ENCODE measurements at regions not wholly inside any gene's neighbourhood (a gene's known extent, or its start where the extent isn't known, plus 50 kb on each side); places are given as distances from the start of the nearest gene placed in this dataset.

DNA sequence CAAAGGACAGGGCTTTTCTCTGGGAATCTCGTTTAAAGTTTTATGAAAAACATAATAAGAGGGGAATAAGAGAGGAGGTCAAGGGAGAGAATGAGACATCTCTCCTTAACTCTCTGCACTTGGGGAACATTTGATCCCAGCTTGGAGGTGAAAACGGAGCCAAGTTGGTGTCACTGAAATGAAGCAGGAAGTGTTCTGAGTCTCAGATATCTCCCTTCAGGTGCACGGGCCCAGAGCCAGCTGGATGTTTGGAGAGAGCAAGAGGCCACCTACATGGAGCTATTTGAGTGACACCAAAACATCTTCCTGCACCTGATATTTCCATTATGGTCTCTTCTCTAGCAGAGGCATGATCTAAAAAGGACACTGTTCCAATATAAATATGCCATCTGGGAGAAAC, 85.7 kb downstream of the BLID start:
- no peak for TF ChIP-seq EZH2 (IDR thresholded peaks at IDR 0.05)
- no peak for TF ChIP-seq FOXP2 (optimal IDR thresholded peaks at IDR 0.05; ENCODE audit: control extremely low read depth, extremely low read length, insufficient read depth)
- TF ChIP-seq POLR2AphosphoS5 (IDR thresholded peaks at IDR 0.05; ENCODE audit: borderline replicate concordance, low read depth, low read length): no peak
- DNase-seq (ENCODE audit: low read depth, low spot score): no peak
- no peak overlapping the region for H3K9ac ChIP-seq (ENCODE audit: insufficient read length)
- H3K27ac ChIP-seq: no peak overlapping the region
- H3K9me3 ChIP-seq (ENCODE audit: low read depth, low read length): no peaks in the 10 kb centered on the region
- no peak overlapping the region for H3K4me3 ChIP-seq
- H3K36me3 ChIP-seq (ENCODE audit: insufficient read depth, low read length): no peaks in the 10 kb centered on the region

DNA sequence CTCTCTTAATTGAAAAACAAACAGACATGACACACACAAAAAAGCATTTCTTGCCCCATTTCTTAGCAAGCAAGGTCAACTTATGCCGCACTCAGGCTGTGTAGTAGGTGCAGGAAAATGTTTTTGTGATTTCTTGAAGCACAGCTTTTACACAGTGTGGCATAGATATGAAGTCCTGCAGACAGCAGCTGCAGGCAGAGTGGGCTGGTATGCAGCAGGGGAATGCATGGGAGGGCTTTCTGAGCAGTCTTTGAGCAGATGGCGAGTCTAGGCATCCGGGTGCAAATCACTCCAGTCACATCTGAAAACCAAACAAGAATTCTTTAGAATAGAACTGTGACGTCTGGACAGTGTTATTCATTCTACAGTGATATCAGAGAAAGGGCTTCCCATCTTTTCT, 87.5 kb downstream of the BLID start:
- Histone ChIP-seq H3K9me3 (ENCODE audit: low read depth, low read length) (no peaks in the 10 kb centered on the region), H3K27ac (no peak overlapping the region), H3K9ac (ENCODE audit: insufficient read length) (no peak overlapping the region), H3K36me3 (ENCODE audit: insufficient read depth, low read length) (no peaks in the 10 kb centered on the region), H3K4me3 (no peak overlapping the region)
- DNase-seq (ENCODE audit: low read depth, low spot score): no peak
- no peak for TF ChIP-seq EZH2 (IDR thresholded peaks at IDR 0.05)
- no peak for TF ChIP-seq POLR2AphosphoS5 (IDR thresholded peaks at IDR 0.05; ENCODE audit: borderline replicate concordance, low read depth, low read length)
- no peak for TF ChIP-seq FOXP2 (optimal IDR thresholded peaks at IDR 0.05; ENCODE audit: control extremely low read depth, extremely low read length, insufficient read depth)

DNA sequence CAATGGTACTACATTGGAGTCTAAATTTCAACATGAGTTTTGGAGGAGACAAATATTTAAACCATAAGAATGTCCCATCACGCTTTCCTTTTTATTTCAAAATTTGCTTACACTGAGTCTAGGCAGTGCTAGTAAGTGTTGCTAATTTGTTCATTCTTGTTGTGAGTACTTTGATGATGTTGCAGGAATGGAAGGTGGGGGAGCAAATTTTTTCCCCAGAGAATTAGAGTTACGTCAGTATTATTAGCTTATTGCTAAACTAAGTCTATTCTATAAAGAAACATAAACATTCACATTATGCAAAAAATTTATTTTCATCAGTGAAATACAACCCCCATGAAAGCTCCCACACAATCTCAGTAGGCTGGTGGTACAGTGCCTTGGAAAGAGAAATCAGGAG, 88.0 kb downstream of the BLID start:
- no peak for DNase-seq (ENCODE audit: low read depth, low spot score)
- H3K4me3 ChIP-seq: no peak overlapping the region
- H3K9ac ChIP-seq (ENCODE audit: insufficient read length): no peak overlapping the region
- H3K9me3 ChIP-seq (ENCODE audit: low read depth, low read length): no peaks in the 10 kb centered on the region
- H3K27ac ChIP-seq: no peak overlapping the region
- TF ChIP-seq POLR2AphosphoS5 (IDR thresholded peaks at IDR 0.05; ENCODE audit: borderline replicate concordance, low read depth, low read length): no peak
- no peak for TF ChIP-seq EZH2 (IDR thresholded peaks at IDR 0.05)
- TF ChIP-seq FOXP2 (optimal IDR thresholded peaks at IDR 0.05; ENCODE audit: control extremely low read depth, extremely low read length, insufficient read depth): no peak
- H3K36me3 ChIP-seq (ENCODE audit: insufficient read depth, low read length): no peaks in the 10 kb centered on the region

DNA sequence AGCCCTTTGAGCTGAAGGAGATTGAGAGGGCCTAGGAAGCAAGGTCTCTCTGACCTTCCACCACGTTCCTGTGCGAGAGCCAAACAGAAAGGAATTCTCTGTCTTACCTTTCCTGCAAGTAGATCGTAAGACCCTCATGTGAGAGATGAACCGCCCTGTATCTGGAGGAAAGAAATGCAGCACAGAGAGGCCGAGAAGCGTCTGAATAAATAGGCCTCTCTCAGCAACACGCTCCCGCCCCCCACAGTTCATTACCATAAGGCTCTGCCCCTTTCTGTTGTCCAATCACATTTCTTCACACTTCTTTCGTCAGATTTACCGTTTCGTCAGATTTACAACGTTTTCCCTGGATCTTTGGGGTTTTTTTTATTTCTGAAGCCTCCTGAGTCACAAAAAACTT, 90.3 kb downstream of the BLID start:
- Histone ChIP-seq H3K4me3 (no peak overlapping the region), H3K27ac (no peak overlapping the region), H3K9me3 (ENCODE audit: low read depth, low read length) (no peaks in the 10 kb centered on the region), H3K9ac (ENCODE audit: insufficient read length) (no peak overlapping the region), H3K36me3 (ENCODE audit: insufficient read depth, low read length) (no peaks in the 10 kb centered on the region)
- no peak for DNase-seq (ENCODE audit: low read depth, low spot score)
- TF ChIP-seq FOXP2 (optimal IDR thresholded peaks at IDR 0.05; ENCODE audit: control extremely low read depth, extremely low read length, insufficient read depth) (no peak), POLR2AphosphoS5 (IDR thresholded peaks at IDR 0.05; ENCODE audit: borderline replicate concordance, low read depth, low read length) (no peak), EZH2 (IDR thresholded peaks at IDR 0.05) (no peak)

DNA sequence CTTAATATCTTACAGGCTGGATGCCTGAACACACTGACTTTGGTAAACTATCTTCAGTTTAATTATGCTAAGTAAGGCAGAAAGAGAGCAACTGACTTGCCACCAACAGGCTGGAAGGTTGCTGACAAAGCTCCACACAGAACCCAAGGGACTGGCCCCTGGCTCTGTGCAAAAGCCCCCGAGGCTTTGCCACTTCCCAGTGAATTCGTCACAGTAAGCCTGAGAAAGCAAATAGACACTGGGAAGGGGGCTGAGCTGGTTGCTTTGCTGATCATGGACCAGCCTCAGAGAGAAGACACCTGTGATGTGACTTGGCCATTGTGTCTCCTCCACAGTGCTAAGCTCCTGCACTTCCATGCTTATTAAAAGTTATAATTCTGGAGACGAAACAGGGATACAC, 91.7 kb downstream of the BLID start:
- H3K27ac ChIP-seq: no peak overlapping the region
- no peaks in the 10 kb centered on the region for H3K36me3 ChIP-seq (ENCODE audit: insufficient read depth, low read length)
- no peak for TF ChIP-seq FOXP2 (optimal IDR thresholded peaks at IDR 0.05; ENCODE audit: control extremely low read depth, extremely low read length, insufficient read depth)
- DNase-seq (ENCODE audit: low read depth, low spot score): no peak
- no peak overlapping the region for H3K9ac ChIP-seq (ENCODE audit: insufficient read length)
- H3K9me3 ChIP-seq (ENCODE audit: low read depth, low read length): no peaks in the 10 kb centered on the region
- H3K4me3 ChIP-seq: no peak overlapping the region

DNA sequence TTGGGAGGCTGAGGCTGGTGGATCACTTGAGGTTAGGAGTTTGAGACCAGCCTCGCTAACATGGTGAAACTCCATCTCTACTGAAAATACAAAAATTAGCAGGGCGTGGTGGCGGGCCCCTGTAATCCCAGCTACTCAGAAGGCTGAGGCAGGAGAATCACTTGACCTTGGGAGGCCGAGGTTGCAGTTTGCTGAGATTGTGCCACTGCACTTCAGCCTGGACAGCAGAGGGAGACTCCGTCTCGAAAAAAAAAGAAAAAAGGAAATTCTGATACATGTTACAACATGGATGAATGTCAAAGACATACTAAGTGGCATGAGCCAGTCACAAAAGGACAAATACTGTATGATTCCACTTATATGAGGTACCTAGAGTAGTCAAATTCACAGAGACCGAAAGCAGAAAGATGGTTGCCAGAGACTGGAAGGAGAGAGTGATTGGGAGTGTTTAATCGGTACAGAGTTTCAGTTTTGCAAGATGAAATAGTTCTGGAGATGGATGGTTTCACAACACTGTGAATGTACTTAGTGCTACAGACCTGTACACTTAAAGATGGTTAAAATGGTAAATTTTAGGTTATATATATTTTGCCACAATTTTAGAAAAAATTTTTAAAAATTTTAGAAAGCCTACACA, 92.3 kb downstream of the BLID start:
- no peak for DNase-seq (ENCODE audit: low read depth, low spot score)
- TF ChIP-seq POLR2AphosphoS5 (IDR thresholded peaks at IDR 0.05; ENCODE audit: borderline replicate concordance, low read depth, low read length): no peak
- TF ChIP-seq EZH2 (IDR thresholded peaks at IDR 0.05): no peak
- TF ChIP-seq FOXP2 (optimal IDR thresholded peaks at IDR 0.05; ENCODE audit: control extremely low read depth, extremely low read length, insufficient read depth): no peak

DNA sequence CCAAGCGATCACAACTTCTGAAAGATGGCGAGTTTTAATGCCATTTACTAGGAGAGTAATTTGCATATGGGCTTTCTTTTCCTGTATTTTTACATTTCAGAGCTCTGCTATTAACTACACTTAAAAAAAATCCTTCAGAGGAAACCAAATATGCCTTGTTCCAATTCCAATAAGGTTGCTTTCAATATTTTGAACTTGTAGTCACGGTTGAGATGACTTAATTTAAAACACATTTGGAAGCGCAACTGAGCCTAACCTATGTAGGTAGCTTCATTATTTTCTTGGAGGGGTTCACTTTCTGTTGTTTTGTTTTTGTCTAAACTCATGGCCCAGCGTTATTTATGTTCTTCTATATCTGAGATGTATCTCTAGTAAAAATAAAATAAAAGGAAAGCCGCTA, 93.4 kb downstream of the BLID start:
- H3K4me3 ChIP-seq: no peak overlapping the region
- no peak for DNase-seq (ENCODE audit: low read depth, low spot score)
- no peak overlapping the region for H3K9ac ChIP-seq (ENCODE audit: insufficient read length)
- no peak for TF ChIP-seq POLR2AphosphoS5 (IDR thresholded peaks at IDR 0.05; ENCODE audit: borderline replicate concordance, low read depth, low read length)
- no peak for TF ChIP-seq FOXP2 (optimal IDR thresholded peaks at IDR 0.05; ENCODE audit: control extremely low read depth, extremely low read length, insufficient read depth)
- no peak for TF ChIP-seq EZH2 (IDR thresholded peaks at IDR 0.05)
- no peaks in the 10 kb centered on the region for H3K9me3 ChIP-seq (ENCODE audit: low read depth, low read length)
- no peaks in the 10 kb centered on the region for H3K36me3 ChIP-seq (ENCODE audit: insufficient read depth, low read length)
- no peak overlapping the region for H3K27ac ChIP-seq

More for the DNA sequence above, 92.3 kb downstream of the BLID start:
- H3K9me3 ChIP-seq (ENCODE audit: low read depth, low read length): no peaks in the 10 kb centered on the region
- no peak overlapping the region for H3K4me3 ChIP-seq
- no peak overlapping the region for H3K27ac ChIP-seq
- no peaks in the 10 kb centered on the region for H3K36me3 ChIP-seq (ENCODE audit: insufficient read depth, low read length)
- no peak overlapping the region for H3K9ac ChIP-seq (ENCODE audit: insufficient read length)

DNA sequence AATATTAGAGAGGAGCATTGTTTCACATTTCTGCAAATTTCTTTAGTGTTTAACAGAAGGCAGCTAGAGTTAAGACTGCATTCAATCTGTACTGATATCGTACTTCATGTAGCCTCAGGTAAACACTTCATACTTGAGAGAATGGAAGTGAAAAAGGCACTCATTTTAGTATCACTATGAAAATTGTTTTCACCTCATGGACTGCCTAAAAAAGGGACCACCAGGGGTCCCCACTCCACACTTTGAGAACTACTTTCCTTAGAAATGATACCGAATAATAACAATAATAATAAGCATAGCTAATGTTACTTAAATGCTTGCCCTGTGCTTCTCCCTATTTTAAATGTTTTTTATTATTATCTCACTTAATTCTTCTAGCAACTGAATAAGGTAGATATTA, 95.1 kb downstream of the BLID start:
- Histone ChIP-seq H3K9ac (ENCODE audit: insufficient read length) (no peak overlapping the region), H3K9me3 (ENCODE audit: low read depth, low read length) (no peaks in the 10 kb centered on the region), H3K36me3 (ENCODE audit: insufficient read depth, low read length) (no peaks in the 10 kb centered on the region), H3K4me3 (no peak overlapping the region), H3K27ac (no peak overlapping the region)
- no peak for TF ChIP-seq POLR2AphosphoS5 (IDR thresholded peaks at IDR 0.05; ENCODE audit: borderline replicate concordance, low read depth, low read length)
- DNase-seq (ENCODE audit: low read depth, low spot score): no peak

DNA sequence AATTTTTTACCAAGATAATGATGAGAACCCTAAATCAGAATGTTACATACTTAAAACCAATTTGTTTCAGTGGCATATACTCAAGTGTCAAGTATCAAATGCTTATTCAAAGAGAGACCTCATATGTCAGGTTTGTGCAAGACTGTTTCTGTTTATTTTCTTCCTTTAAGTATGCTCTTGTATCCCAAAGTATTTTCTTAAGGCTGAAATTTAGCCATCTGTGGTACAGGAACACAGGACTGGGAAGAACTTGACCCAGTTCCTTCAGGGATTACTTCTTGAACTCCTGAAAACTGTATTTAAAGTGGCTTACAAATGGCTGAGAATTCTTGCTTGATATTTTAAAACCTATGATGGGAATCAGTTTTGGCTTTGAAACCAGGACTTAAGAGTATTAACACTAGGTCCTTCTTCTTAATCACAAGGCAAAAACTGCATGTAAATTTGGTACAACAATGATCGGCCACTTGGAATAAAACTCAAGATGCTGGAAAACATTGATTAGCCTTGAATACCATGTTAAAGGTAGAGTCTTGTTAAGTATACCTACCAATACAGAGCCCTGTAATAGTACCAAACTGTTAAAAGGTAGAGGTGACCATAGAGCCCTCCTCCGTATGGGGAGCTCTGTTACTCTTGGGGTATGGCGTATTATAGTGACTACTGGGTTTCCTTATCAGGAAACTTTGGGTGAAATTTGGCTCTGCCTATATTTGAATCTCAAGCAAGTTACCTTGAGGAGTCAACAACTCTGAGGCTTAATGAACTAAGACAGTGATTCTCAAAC, 95.9 kb downstream of the BLID start:
- no peaks in the 10 kb centered on the region for H3K36me3 ChIP-seq (ENCODE audit: insufficient read depth, low read length)
- H3K9me3 ChIP-seq (ENCODE audit: low read depth, low read length): no peaks in the 10 kb centered on the region
- DNase-seq (ENCODE audit: low read depth, low spot score): no peak
- TF ChIP-seq POLR2AphosphoS5 (IDR thresholded peaks at IDR 0.05; ENCODE audit: borderline replicate concordance, low read depth, low read length): no peak
- H3K4me3 ChIP-seq: no peak overlapping the region
- H3K27ac ChIP-seq: no peak overlapping the region
- no peak overlapping the region for H3K9ac ChIP-seq (ENCODE audit: insufficient read length)

Measured in SK-N-MC (cell line).